Eye (tissue), 1 donor: ENCODE measurements at regions not wholly inside any gene's neighbourhood (a gene's known extent, or its start where the extent isn't known, plus 50 kb on each side); places are given as distances from the start of the nearest gene placed in this dataset.
A peak's percentile ranks its signal among the peaks of the same experiment; 100 is the strongest.

Experiments
- DNase-seq: peaks from one replicate; pipeline ENCODE4 v3.0.0-alpha.2; 2015

- peak; percentile 38 for DNase-seq
Observed at GRCh38 chr2:238657132-238658053, 190.5 kb upstream of the TWIST2 start.

- no peak for DNase-seq
Observed at GRCh38 chr2:238658054-238658407, 189.9 kb upstream of the TWIST2 start.

- no peak for DNase-seq
Observed at GRCh38 chr2:238658820-238659219, 189.1 kb upstream of the TWIST2 start.

GRCh38 chr2:238659231-238659630, 188.7 kb upstream of the TWIST2 start:
- DNase-seq, result peak; percentile 17

- no peak for DNase-seq
Observed at GRCh38 chr2:238663586-238663985, 184.3 kb upstream of the TWIST2 start.

- no peak for DNase-seq
Observed at GRCh38 chr2:238665919-238666318, 182.0 kb upstream of the TWIST2 start.

- DNase-seq, result no peak
Observed at GRCh38 chr2:238666543-238666942, 181.3 kb upstream of the TWIST2 start.

GRCh38 chr2:238667008-238667407, 180.9 kb upstream of the TWIST2 start:
- peak; percentile 41 for DNase-seq

GRCh38 chr2:238667639-238668038, 180.2 kb upstream of the TWIST2 start:
- no peak for DNase-seq

GRCh38 chr2:238668426-238668825, 179.5 kb upstream of the TWIST2 start:
- no peak for DNase-seq

- no peak for DNase-seq
Observed at GRCh38 chr2:238669046-238669445, 178.8 kb upstream of the TWIST2 start.

GRCh38 chr2:238669581-238670080, 178.3 kb upstream of the TWIST2 start:
- no peak for DNase-seq

GRCh38 chr2:238670111-238670585, 177.7 kb upstream of the TWIST2 start:
- no peak for DNase-seq

GRCh38 chr2:238682536-238682935, 165.3 kb upstream of the TWIST2 start:
- no peak for DNase-seq

- DNase-seq, result no peak
Observed at GRCh38 chr2:238684362-238685326, 163.2 kb upstream of the TWIST2 start.

- DNase-seq, result no peak
Observed at GRCh38 chr2:238685327-238685709, 162.6 kb upstream of the TWIST2 start.

GRCh38 chr2:238685713-238686112, 162.2 kb upstream of the TWIST2 start:
- DNase-seq, result no peak

- no peak for DNase-seq
Observed at GRCh38 chr2:238686223-238686622, 161.7 kb upstream of the TWIST2 start.

GRCh38 chr2:238688193-238689153, 159.4 kb upstream of the TWIST2 start:
- no peak for DNase-seq

GRCh38 chr2:238689331-238689730, 158.6 kb upstream of the TWIST2 start:
- DNase-seq, result no peak

GRCh38 chr2:238689871-238690389, 158.0 kb upstream of the TWIST2 start:
- no peak for DNase-seq

GRCh38 chr2:238690511-238690910, 157.4 kb upstream of the TWIST2 start:
- DNase-seq, result no peak
